Retinal pigment epithelial cell (primary cell): ENCODE measurements at regions not wholly inside any gene's neighbourhood (a gene's known extent, or its start where the extent isn't known, plus 50 kb on each side); places are given as distances from the start of the nearest gene placed in this dataset.

ENCODE experiments used
- DNase-seq: peaks from one replicate; pipeline ENCODE4 v3.0.0-alpha.2; 2010; ENCODE audit warnings: low read depth
- H3K4me3 ChIP-seq: 2 replicates; pipeline ENCODE4 v1.5.1; 2011; ENCODE audit warnings: mild to moderate bottlenecking, low read length, control low read depth, moderate library complexity
- TF ChIP-seq, protein P1 (sequence below): conservative IDR thresholded peaks from 2 replicates; pipeline ENCODE4 v1.5.1; 2011; ENCODE audit warnings: low read depth, low read length, control low read depth, inconsistent platforms

- TF ChIP-seq, protein P1, sequence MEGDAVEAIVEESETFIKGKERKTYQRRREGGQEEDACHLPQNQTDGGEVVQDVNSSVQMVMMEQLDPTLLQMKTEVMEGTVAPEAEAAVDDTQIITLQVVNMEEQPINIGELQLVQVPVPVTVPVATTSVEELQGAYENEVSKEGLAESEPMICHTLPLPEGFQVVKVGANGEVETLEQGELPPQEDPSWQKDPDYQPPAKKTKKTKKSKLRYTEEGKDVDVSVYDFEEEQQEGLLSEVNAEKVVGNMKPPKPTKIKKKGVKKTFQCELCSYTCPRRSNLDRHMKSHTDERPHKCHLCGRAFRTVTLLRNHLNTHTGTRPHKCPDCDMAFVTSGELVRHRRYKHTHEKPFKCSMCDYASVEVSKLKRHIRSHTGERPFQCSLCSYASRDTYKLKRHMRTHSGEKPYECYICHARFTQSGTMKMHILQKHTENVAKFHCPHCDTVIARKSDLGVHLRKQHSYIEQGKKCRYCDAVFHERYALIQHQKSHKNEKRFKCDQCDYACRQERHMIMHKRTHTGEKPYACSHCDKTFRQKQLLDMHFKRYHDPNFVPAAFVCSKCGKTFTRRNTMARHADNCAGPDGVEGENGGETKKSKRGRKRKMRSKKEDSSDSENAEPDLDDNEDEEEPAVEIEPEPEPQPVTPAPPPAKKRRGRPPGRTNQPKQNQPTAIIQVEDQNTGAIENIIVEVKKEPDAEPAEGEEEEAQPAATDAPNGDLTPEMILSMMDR, result no peak
- no peak for DNase-seq
- H3K4me3 ChIP-seq, result no peak overlapping the region
Observed at GRCh38 chr13:39149896-39150295, 111.6 kb downstream of the NHLRC3 start.

- TF ChIP-seq, protein P1, result no peak
- DNase-seq, result no peak
- H3K4me3 ChIP-seq, result no peak overlapping the region
Observed at GRCh38 chr13:39154041-39154440, 115.8 kb downstream of the NHLRC3 start.

GRCh38 chr13:39159393-39159792 is 121.1 kb downstream of the NHLRC3 start:
- no peak overlapping the region for H3K4me3 ChIP-seq
- DNase-seq, result peak; percentile 72
- TF ChIP-seq, protein P1, result no peak

- TF ChIP-seq, protein P1, result no peak
Observed at GRCh38 chr13:39159846-39160370, 121.7 kb downstream of the NHLRC3 start.

GRCh38 chr13:39167018-39167417 is 128.8 kb downstream of the NHLRC3 start:
- H3K4me3 ChIP-seq, result no peak overlapping the region
- TF ChIP-seq, protein P1, result no peak
- no peak for DNase-seq

More at GRCh38 chr13:39159846-39160370, 121.7 kb downstream of the NHLRC3 start:
- no peak for DNase-seq
- H3K4me3 ChIP-seq, result no peak overlapping the region

DNA sequence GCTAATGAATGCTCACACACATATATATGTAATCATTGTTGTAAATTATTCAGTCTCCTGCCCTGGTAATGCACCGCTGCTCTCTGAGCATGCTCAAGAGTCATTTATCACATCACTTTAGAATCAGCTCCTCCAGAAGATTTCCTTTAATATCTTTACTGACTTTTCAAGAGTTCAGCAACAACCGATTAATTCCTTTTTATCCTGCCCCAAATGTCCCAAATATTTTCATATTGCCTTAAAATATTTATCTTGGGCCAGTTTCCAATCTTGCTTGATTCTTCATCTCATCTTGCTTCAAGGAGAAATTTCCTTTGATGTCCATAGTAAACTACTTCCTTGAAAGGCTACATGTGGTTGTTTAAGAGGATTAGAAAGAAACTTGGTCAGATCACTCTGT is 132.5 kb downstream of the NHLRC3 start:
- H3K4me3 ChIP-seq, result no peak overlapping the region
- DNase-seq, result no peak
- TF ChIP-seq, protein P1, result no peak

GRCh38 chr13:39185326-39185725 is 147.1 kb downstream of the NHLRC3 start:
- TF ChIP-seq, protein P1, result no peak
- DNase-seq, result no peak

More at GRCh38 chr13:39185326-39185725, 147.1 kb downstream of the NHLRC3 start:
- no peak overlapping the region for H3K4me3 ChIP-seq
